Fibroblast of skin of abdomen (primary cell): ENCODE measurements at regions not wholly inside any gene's neighbourhood (a gene's known extent, or its start where the extent isn't known, plus 50 kb on each side); places are given as distances from the start of the nearest gene placed in this dataset.
A peak's percentile ranks its signal among the peaks of the same experiment; 100 is the strongest.
"Not testable (repeated sequence)": the region's sequence is repeated elsewhere in the genome, so short reads cannot be mapped to it uniquely, and the experiment has no call there.

Experiments
- DNase-seq: peaks from one replicate; pipeline ENCODE4 v3.0.0-alpha.2; 2013

DNA sequence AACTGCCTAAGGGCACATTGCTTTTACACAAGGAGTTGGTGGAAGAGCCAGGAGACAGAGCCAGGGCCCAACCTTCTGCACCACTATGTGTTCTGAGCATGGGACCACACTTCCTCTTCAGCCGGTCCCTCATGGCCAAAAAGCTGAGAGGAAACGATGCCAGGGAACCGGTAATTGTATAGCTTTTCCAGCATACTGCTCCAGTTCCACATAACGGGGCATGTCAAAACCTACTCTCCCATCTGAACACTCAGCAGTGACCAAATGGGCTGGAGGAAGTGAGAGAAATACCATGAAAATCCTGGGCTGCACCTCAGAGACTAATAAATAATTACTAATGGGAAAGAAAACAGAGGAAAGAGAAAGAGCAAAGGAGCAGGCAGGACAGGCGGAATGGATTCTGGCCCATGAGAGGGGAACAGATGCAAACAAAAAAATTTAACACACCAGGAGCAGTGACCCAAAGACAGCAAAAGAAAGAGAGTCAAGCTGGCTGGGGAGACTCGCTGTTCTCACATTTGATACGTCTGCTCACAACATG lies 52.0 kb upstream of the BMP2 start:
- no peak for DNase-seq

DNA sequence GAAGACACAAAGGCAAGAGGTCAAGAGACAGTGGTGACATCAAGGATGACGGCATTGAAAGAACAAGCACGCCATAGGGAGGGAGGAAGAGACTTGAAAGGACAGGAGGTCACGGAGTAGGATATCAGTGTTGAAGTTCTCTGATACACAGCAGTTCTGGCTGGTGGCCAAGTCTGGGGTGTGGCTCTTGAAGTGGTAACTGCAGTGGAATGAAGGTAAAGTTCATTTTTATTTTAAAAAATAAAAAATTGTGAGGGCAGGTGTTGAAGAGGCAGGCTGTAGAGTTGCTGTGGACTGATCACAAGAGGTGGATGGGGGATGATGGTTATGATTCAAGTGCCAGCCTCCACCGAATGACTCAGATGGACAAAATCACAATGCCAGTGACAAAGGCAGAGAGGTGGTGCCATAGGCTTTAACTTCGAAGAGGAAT lies 53.2 kb upstream of the BMP2 start:
- no peak for DNase-seq

GRCh38 chr20:6711951-6712649 lies 55.4 kb upstream of the BMP2 start:
- DNase-seq = no peak

GRCh38 chr20:6709910-6710595 lies 57.4 kb upstream of the BMP2 start:
- no peak for DNase-seq

DNA sequence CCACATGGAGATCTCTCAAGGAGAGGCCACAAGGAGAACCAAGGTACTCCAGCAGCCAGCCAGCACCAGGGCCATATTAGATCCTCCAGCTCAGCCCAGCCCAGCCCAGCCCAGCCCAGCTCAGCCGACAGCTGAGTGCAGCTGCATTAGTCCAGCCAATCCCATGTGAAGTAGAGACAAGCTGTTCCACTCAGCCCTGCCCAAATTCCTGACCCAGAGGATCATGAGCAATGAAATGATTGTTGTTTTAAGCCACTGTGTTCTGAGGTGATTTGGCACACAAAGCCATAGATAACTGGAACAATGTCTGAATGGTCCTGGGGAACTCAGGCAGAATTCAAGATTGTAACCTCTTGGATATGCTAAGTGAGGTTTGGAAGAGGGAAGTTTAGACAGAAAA lies 59.5 kb upstream of the BMP2 start:
- DNase-seq = peak; percentile 41

- no peak for DNase-seq
Measured at GRCh38 chr20:6707321-6707831, 60.1 kb upstream of the BMP2 start.

DNA sequence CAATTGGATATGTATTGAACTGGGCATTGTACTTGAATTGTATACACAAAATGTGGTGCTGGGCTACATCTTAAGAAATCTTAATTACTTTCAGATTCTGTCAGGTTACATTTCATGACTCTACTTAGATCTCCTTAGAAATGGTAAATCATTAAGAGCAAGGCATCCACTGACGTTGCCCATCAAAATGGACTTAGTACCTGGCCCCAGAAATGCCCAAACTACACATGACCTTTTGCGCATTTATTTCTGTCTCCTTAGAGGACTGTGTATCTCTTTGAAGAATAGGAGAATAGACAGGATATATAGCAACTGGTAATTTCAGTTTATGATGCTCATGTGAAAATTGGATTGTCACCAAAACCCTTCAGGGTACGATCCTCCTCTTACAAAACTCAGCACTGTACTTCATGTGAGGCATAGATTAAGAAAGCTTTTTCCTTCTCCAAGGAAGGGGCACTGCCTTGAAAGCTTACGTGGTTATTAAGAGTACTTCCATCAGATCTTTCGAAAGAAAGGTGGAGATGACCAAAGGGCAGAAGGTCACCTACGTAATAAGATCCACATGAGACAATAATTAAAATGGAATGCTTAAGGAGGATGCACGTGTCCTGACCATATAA lies 61.4 kb upstream of the BMP2 start:
- no peak for DNase-seq

GRCh38 chr20:6705106-6705766 lies 62.2 kb upstream of the BMP2 start:
- peak; percentile 16 for DNase-seq

GRCh38 chr20:6704132-6704861 lies 63.2 kb upstream of the BMP2 start:
- peak; percentile 67 for DNase-seq

DNA sequence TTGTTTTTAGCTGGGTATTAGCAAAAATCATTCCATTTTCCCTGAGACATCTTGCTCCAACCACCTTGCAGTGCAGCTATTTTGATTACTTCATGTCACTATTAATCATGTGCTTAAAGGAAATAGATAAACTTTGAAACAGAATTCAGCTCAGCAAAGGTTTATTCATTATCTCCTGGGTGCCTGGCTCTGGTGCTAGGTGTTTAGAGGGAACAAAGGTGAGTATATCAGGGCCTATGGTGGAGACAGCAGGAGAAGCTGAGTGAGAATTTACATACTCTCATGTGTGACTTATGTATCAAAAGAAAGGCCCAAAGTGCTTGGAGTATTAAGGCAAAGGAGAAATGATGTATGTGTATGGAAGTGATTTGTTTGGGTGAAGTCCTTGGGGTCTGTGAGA lies 63.8 kb upstream of the BMP2 start:
- no peak for DNase-seq

DNA sequence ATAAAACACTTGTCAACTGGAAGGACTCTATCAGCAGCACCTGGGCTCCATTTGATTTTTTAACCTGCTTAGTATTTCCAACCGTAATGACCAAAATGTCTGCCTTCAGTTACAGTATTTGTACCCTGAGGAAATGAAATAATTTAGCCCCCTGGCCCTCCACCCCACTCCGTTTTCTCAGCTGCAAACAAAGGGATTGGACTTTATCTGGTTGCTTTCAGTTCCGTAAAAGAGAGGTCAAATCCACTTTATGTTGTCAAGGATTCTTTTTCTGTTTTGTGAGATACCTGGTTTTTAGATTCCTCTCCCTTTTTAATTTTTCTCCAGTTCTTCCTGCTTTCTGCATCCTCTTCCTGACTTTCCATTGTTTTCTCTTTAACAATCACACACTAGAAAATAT lies 64.4 kb upstream of the BMP2 start:
- DNase-seq = no peak

DNA sequence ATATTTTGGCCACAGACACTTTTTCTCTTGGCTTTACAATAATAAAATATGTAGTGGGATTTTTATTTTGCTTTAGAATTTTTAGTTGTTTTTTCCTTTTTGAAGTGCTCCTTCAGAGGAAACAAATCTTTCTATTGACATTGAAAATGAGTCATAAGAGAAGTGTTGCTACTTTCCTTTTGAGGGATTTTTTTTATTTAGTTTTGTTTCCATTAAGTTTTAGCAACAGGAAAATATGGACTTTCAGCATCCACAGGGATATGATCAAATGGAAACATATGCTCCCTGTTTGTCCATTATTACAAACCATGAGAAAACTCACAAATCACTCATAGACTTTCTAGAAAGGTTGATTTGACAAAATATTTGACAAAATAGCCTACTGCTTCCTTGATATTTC lies 65.3 kb upstream of the BMP2 start:
- DNase-seq = no peak

DNA sequence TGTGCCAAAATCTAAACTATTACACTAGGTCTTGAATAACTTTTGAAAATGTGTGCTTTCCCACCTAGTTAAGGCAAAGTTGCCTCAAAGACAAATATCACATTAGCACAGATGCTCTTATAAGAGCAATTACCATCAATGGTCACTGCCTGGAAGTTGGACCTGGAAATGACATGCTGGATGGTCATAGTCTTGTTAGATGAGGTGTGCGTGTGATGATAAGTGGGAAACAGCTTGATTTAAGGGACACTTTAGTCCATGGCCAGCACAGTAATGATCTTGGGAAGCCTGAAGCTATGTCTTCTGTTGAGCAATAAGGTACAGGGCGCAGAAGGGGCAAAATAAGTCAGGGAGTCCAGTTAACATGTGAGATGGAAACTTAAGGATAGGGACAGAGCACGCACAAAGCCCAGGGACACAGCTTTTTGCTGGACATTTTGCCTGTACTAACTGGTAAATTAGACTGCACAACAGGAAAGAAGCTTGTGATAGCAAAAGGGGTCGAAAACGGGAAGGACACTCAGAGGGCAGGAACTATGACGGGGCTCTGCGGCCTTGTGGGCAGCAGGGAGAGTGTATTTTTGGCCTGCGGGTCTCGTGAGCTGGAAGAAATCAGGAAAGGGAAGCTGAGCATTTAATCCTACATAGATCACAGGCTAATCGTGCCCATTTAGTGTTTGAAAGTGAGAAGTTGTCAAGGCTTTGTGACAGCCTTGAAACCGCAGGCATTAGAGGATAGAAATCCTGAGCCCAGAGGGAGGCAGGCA lies 66.7 kb upstream of the BMP2 start:
- DNase-seq = no peak

- no peak for DNase-seq
Measured at GRCh38 chr20:6699921-6700562, 67.4 kb upstream of the BMP2 start.

DNA sequence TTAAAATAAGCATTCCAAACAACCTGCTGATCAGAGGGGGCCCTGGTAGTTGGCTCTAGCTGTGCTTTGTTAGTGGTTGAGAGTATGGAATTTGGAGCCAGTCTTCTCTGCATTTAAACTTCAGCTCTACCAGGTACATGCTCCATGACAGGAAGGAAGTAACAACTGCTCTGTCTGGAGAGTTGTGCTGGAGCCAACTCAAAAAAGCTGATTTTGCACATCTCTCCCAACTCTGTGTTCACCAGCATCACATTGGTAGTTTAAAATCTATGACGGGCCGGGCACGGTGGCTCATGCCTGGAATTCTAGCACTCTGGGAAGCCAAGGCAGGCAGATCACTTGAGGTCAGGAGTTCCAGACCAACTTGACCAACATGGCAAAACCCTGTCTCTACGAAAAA lies 68.8 kb upstream of the BMP2 start:
- no peak for DNase-seq

GRCh38 chr20:6698056-6698455 lies 69.4 kb upstream of the BMP2 start:
- DNase-seq = no peak

- no peak for DNase-seq
Measured at GRCh38 chr20:6697228-6697972, 70.1 kb upstream of the BMP2 start.

DNA sequence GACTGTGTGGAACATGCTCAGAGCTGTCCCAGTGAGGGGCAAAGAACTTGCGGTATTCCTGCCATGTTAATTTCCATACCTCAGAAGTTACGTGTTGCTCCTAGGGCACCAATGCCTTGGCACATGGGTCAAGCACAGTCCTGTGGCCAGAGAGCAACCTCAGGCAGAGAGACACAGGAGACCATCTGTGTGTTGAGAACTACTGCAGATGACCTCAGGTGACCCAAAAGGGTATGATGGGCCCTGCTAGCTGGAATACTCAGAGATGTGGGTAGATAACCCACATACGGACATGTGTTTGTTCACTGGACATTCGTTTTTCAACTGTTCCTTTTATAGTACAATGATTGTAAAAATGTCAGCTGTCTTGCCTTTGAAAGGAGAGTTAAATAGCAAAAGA lies 71.5 kb upstream of the BMP2 start:
- DNase-seq = no peak

- DNase-seq = not testable (repeated sequence)
Measured at GRCh38 chr20:6693808-6694198, 73.7 kb upstream of the BMP2 start.

DNA sequence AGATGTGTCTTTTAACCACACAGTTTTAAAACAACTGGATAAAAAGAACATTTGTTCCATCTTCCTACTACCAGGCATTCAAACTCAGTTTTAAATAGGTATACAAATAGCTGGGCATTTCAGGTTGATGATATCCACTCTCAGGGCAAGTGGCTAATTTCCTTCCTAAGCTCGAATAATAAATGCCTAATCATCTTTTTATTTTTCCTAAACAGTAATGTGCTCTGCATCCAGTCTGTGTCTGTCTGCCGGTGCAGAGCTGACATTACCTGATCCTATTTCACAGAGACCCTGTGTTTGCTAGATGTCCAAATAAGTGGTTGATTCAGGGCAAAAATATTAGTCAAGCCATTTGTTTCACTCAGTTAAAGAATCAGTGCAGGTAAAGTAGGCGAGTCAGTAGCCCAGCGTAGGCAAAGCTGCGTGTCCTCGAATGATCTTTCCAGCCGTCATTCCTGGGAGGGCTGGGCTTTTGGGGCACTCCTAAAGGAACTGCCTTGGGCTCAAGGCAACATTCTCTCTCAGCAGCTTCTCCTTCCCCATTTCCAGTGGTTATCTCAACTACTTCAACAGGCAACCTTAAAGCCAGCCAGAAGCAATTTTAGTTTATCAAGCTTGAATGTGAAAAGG lies 74.2 kb upstream of the BMP2 start:
- DNase-seq = no peak
